8988T (cell line): ENCODE measurements at regions not wholly inside any gene's neighbourhood (a gene's known extent, or its start where the extent isn't known, plus 50 kb on each side); places are given as distances from the start of the nearest gene placed in this dataset.

Experiments used
- DNase-seq: peaks from one replicate; pipeline ENCODE4 v3.0.0; 2011

DNA sequence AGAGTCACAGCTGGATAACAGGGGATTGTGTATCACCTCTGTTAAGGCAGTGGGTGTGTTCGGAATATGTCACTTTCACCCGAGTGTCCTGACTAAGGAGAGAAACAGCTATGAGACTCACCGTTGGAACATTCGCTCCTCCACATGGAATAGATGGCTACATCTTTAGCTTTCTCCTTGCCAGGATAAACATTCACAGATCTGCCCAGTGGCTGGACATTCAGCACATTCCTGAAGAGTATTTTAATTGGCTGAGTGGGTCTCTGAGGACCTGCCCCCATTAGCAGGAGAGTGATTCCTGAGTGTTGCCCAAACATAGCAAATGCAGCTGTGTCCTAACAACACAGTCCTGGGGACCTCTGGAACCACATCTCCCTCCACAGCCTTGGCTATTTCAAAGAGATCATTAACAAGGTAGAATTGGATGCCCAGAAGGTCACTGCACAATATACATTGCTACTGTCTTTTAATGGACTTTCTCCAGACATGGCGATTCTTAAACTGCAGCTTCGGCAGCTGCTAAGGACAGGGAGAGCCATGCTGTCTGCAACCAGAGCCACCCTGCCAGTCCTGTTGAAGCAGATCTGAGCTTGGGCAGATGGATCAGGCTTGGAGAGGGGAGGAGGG lies 435.0 kb upstream of the CADM1 start:
- DNase-seq = no peak

- no peak for DNase-seq
These were observed 429.3 kb upstream of the CADM1 start for GRCh38 chr11:115933564-115933963.

GRCh38 chr11:115931548-115932083 lies 427.4 kb upstream of the CADM1 start:
- no peak for DNase-seq

DNA sequence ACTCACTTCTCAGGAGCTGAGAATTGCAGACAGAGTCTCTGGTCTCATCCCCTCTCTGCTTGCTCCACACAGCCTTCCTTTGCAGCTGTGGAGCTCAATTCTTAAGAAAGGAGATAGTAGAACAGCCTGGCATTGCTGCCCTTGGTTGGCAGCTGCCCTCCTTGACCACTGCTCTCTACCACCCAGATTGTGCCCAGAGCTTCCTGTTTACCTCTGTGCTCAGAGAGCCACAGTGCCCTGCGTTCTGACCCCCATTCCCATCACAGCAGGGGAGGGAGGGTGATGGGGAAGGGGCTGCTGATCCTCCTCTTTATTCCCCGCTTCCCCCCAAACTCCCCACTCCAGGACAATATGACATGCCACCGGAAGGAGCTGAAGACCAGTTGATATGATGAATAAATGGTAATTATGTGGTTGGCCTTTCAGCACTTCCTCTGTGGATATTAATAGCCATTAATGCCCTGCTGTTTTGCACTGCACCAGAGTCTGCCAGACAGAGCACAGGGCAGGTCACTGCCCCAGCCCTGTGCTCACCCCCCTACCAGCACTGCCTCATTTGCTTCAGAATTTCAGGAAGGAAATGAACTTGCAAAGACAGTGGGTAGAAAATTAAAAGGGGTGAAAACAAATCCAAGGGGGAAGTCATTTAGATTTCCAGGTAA lies 426.8 kb upstream of the CADM1 start:
- no peak for DNase-seq

GRCh38 chr11:115930291-115930690 lies 426.1 kb upstream of the CADM1 start:
- no peak for DNase-seq

GRCh38 chr11:115929618-115930129 lies 425.5 kb upstream of the CADM1 start:
- no peak for DNase-seq

DNA sequence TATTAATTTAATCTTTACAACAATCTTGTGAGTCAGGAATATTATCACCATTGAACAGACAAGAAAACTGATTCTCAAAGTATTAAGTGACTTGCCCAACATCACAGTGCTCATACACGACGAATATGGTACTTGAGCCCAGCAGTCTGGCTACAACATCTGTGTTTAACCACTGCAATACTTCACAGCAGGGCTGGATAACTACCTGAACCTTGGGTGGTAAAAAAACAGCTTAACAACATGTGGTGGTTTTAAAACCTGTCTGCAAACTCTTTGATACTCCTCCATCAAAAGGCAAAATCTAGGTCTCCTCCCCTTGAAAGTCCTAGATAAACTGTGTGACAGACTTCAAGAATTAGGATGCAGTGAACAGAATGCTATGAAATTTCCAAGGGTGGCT lies 424.6 kb upstream of the CADM1 start:
- no peak for DNase-seq

DNA sequence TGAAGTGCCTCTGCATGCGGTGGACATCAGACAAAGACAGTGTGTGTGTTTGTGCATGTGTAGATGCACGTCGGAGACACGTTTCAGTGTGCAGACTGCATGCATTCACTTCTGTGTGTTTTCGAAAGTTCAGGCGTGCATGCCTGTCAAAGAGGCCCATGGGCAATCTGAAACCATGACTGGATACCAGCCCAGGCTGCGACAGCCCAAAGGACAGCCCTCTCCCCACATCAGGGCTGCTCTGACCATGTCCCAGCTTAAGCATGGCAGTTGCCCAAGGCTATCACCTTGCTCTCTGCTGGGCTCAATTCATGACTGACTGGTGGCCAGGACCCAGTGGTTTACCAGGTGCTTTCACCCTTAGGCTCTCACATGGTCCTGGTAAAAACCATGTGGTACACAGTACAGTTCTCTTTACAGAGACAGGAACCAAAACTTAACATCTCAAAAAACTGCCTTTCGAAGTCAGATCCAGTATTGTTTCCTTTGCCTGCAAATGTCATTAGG lies 423.7 kb upstream of the CADM1 start:
- no peak for DNase-seq

DNA sequence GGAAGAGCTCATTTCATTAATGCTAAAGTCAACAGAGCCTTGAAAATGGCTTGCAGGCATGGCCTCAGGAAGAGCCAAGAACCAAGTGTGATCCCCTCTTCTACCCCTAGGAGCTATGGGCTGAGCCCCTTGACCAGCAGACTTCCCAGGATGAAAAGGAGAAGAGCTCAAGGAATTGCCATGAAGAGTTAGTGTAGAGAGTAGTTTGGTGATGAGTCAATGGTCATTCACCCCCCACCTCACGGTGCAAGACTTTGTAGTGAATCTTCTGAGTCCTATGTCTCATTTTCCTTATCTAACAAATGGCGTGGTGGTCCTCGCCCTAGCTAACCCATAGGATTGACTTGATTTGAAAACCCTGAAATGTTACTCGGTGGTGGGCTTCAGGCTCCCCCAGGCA lies 422.4 kb upstream of the CADM1 start:
- no peak for DNase-seq

GRCh38 chr11:115926138-115926537 lies 421.9 kb upstream of the CADM1 start:
- no peak for DNase-seq

- no peak for DNase-seq
These were observed 421.4 kb upstream of the CADM1 start for GRCh38 chr11:115925568-115926090.

DNA sequence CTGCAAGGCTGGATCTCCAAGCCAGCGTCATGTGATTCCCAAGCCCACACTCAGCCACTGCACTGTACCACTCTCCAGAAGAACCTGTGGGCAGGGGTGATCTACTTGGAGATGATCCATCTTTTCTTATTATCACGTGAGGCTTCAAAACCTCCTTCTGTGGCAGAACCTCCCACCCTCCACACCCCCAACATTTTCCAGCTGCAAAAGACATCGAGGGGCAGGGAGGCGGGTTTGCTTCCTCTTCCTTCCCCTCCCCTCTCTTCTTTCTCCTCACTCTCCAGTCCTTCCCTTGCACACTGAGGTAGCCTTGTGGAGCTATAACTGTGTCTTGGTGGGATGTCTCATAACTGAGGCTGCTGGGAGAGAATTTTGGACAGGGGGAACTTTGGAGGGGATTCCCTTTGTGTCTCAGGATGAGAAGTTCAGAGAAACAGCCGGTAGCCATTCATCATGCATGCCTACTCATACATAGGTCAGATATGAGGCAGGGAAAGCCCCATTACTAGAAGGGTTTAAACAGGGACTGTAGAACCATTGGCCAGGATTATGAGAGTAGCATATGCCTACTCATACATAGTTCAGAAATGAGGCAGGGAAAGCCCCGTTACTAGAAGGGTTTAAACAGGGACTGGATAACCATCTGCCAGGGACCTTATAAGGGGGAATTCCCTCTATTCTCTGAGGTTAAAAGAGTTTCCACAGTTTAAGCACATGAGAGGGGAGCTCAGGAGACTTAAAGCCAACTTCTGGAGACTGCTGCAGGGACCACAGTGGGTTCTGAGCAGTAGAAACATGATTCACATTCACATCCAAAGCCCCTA lies 420.7 kb upstream of the CADM1 start:
- DNase-seq = no peak

- no peak for DNase-seq
These were observed 418.7 kb upstream of the CADM1 start for GRCh38 chr11:115922876-115923275.

GRCh38 chr11:115921986-115922385 lies 417.8 kb upstream of the CADM1 start:
- DNase-seq = no peak

DNA sequence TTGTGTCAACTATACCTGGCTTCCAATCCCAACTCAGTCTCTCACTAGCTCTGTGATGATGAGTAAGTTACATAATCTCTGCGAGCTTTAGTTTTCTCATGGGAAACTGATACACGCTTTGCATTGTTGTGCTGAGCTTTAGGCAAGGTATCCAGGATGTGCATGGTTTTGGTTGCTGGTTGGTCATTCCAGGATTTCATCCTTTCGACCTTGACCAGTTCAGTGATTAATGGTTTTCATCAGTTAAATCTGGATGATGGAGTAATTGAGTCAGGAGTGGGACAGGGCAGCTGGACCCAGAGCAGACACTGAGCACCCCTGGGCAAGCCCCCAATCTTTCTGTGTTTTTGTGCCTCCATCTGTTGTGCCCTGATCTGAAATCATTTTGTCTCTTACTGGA lies 417.3 kb upstream of the CADM1 start:
- no peak for DNase-seq

DNA sequence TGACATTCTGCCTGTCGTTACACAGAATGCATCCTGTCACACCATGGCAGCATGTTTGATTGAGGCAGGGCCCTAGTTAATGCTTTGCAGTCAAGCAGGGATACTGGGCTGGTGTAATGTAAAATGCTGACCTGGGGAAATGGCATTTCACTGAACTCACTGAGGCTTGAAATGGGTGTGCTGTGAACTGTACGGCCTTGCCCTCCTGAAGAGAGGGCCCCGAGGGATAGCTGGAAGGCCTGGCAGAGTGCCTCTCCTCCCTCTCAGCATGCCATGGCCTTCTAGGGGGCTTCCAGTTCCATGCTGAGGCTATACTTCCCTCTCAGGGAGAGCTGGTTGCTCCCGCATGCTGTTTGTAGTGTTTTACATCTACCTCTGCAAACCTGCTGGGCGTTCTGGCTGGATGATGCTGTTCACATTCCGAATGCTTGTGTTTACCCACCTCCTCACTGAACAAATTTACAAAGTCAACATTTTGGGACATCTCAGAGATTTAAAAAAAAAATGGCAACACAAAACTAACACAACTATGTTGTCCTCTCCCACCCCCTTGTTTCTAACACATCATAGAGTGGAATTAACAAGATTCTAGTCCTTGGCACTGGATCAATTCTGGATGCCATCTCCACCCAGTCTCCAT lies 416.7 kb upstream of the CADM1 start:
- DNase-seq = no peak

DNA sequence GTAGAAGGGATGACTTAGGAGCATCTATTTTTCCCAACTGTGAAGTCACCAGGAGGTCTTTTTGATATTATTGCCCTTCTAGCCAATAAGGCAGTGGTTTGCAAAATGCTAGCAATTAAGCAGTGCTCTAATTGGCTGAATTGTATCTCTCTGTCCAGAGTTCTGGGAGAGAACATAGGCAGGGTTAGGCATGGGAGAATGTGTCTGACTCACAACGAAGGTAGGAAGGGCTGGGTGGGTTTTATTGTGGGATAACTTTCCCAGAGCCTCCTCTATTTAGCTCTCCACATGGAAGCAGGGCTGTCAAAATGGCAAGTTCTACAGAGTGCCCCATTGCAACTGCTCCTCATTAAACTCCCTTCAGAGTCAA lies 415.9 kb upstream of the CADM1 start:
- no peak for DNase-seq

GRCh38 chr11:115919341-115920091 lies 415.3 kb upstream of the CADM1 start:
- no peak for DNase-seq

DNA sequence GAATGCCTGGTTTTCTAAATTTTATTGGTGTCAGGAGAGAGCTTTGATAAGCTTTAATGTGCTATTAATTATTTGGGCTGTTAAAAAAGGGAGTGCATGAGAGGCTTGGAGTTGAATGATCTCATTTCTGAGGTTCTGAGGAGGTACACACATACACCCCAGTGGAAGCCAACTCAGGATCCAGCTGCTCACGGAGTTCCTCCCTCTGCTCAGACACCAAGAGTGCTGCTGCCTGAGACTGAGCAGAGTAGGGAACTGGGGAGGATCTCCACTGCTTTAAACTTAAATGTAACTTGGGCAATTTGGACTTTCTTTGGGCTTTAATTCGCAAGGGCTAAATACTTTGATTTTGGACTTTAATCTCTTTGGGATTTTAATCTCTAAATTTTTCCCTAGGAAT lies 414.4 kb upstream of the CADM1 start:
- DNase-seq = no peak

DNA sequence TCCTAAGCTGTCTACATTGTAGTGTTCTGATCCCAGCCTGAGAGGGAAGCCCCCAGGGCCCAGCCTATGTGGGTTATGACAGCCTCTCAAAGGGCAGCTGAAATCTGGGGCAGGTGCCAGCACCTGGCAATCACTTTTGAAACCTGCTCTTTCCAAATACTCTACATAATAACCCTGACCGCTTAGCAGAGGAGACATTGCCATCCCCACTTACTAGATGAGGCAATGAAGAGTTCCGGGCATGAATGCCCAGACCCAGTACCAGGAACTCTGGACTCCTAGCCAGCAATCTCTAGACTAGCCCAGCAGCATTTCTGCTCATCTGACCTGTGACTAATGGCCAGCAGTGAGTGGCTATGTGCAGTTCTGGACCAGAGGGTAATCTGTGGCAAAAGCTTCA lies 412.4 kb upstream of the CADM1 start:
- DNase-seq = no peak

GRCh38 chr11:115912484-115912945 lies 408.3 kb upstream of the CADM1 start:
- no peak for DNase-seq
